HL-60 (cell line): ENCODE measurements at regions not wholly inside any gene's neighbourhood (a gene's known extent, or its start where the extent isn't known, plus 50 kb on each side); places are given as distances from the start of the nearest gene placed in this dataset.

Experiments used
- DNase-seq, 2 experiments: peaks; one replicate each; pipeline ENCODE4 v3.0.0-alpha.2; 2010 to 2020; ENCODE audit warnings: low read depth in 1 of 2, low spot score in 1 of 2
- H3K27ac ChIP-seq: fragments of 250-450 bp; sonication (Bioruptor Pico); replicated peaks from 2 replicates; pipeline ENCODE4 v1.5.1; 2020; ENCODE audit warnings: mild to moderate bottlenecking, moderate library complexity
- H3K27me3 ChIP-seq: fragments of 250-450 bp; sonication (Bioruptor Pico); 2 replicates; pipeline ENCODE4 v1.5.1; 2021; ENCODE audit warnings: mild to moderate bottlenecking, moderate library complexity; ENCODE audit not compliant: insufficient read depth, poor library complexity, severe bottlenecking
- H3K4me3 ChIP-seq: replicated peaks from 2 replicates; pipeline ENCODE4 v1.5.1; 2011; ENCODE audit warnings: mild to moderate bottlenecking, control low read depth, low read length; ENCODE audit not compliant: insufficient read depth
- GABPA ChIP-seq: IDR thresholded peaks from 2 replicates; pipeline ENCODE4 v1.6.1; 2012; ENCODE audit warnings: low read depth
- POLR2AphosphoS5 ChIP-seq: IDR thresholded peaks from 2 replicates; pipeline ENCODE4 v1.6.1; 2012; ENCODE audit warnings: low read depth
- SPI1 ChIP-seq: IDR thresholded peaks from 2 replicates; pipeline ENCODE4 v1.6.1; 2012; ENCODE audit warnings: low read depth, mild to moderate bottlenecking, borderline replicate concordance
- TF ChIP-seq, protein P1 (sequence below): IDR thresholded peaks from one replicate; pipeline ENCODE4 v1.5.1; 2011; ENCODE audit warnings: low read length, control low read depth, inconsistent platforms; ENCODE audit not compliant: insufficient read depth
- TF ChIP-seq, protein P2 (sequence below): IDR thresholded peaks from 2 replicates; pipeline ENCODE4 v1.6.1; 2012; ENCODE audit warnings: low read depth; ENCODE audit not compliant: insufficient replicate concordance

DNA sequence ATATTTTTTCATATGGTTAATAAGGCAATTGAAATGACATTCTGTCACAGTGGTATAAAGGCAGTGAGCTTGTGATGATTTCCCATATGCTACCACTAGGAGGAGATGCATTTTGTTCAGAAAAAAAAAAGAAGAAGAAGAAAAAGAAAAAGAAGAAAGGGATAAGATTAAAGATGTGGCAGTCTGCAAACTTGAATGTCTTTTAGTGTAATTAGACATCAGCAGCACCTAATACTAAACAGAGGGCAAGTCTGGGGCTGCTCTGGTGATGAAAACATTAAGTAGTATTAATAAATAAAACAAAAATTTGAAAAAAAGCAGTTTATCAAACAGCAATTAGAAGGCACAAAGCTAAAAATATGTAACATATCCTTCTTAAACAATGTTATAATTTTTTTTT is 95.4 kb upstream of the DEFB112 start:
- no peak for TF ChIP-seq SPI1

DNA sequence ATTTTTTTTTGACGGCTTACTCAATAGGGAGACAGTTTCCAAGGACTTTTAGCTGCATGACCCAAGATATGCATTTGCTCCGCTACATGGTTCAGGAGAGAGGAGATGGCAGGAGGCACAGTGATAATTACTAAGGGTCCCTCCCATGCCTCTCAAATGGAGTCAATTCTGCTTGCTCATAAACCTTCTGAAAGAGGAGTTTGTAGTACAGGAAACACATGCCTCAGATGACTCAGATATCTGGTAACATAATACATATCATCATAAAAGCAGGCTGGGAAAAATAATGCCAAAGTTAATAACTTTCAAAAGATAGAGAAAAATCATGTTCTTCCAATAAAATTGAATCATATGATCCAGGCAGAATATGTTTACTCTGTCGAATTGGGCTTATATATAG is 97.6 kb upstream of the DEFB112 start:
- Histone ChIP-seq H3K27ac (no peak overlapping the region), H3K27me3 (no peaks in the 10 kb centered on the region), H3K4me3 (no peak overlapping the region)
- DNase-seq: no peak
- TF ChIP-seq GABPA (no peak), POLR2AphosphoS5 (no peak)
- TF ChIP-seq, protein P1, sequence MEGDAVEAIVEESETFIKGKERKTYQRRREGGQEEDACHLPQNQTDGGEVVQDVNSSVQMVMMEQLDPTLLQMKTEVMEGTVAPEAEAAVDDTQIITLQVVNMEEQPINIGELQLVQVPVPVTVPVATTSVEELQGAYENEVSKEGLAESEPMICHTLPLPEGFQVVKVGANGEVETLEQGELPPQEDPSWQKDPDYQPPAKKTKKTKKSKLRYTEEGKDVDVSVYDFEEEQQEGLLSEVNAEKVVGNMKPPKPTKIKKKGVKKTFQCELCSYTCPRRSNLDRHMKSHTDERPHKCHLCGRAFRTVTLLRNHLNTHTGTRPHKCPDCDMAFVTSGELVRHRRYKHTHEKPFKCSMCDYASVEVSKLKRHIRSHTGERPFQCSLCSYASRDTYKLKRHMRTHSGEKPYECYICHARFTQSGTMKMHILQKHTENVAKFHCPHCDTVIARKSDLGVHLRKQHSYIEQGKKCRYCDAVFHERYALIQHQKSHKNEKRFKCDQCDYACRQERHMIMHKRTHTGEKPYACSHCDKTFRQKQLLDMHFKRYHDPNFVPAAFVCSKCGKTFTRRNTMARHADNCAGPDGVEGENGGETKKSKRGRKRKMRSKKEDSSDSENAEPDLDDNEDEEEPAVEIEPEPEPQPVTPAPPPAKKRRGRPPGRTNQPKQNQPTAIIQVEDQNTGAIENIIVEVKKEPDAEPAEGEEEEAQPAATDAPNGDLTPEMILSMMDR: no peak
- TF ChIP-seq, protein P2, sequence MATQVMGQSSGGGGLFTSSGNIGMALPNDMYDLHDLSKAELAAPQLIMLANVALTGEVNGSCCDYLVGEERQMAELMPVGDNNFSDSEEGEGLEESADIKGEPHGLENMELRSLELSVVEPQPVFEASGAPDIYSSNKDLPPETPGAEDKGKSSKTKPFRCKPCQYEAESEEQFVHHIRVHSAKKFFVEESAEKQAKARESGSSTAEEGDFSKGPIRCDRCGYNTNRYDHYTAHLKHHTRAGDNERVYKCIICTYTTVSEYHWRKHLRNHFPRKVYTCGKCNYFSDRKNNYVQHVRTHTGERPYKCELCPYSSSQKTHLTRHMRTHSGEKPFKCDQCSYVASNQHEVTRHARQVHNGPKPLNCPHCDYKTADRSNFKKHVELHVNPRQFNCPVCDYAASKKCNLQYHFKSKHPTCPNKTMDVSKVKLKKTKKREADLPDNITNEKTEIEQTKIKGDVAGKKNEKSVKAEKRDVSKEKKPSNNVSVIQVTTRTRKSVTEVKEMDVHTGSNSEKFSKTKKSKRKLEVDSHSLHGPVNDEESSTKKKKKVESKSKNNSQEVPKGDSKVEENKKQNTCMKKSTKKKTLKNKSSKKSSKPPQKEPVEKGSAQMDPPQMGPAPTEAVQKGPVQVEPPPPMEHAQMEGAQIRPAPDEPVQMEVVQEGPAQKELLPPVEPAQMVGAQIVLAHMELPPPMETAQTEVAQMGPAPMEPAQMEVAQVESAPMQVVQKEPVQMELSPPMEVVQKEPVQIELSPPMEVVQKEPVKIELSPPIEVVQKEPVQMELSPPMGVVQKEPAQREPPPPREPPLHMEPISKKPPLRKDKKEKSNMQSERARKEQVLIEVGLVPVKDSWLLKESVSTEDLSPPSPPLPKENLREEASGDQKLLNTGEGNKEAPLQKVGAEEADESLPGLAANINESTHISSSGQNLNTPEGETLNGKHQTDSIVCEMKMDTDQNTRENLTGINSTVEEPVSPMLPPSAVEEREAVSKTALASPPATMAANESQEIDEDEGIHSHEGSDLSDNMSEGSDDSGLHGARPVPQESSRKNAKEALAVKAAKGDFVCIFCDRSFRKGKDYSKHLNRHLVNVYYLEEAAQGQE: no peak

More for the DNA sequence above, 95.4 kb upstream of the DEFB112 start:
- no peak overlapping the region for H3K27ac ChIP-seq
- no peak overlapping the region for H3K4me3 ChIP-seq
- H3K27me3 ChIP-seq: no peaks in the 10 kb centered on the region
- no peak for DNase-seq

DNA sequence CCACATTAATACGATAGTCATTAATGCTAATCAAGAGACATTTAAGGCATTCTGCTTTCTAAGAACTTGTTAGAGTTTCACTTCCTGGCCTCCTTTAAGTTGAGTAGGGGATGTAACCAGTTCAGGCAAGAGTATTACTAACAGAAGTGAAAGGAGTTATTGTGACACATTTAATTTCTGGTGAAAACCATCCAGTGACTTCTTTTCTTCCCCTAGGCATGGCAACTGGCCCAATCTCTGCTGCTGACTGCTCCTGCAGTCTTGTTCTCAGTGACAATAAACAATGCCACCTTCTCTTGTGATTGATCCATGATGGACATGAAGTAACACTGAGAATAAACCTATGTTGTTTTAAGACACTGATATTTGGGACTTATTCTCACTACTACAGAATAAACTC is 130.9 kb upstream of the DEFB112 start:
- Histone ChIP-seq H3K27ac (no peak overlapping the region), H3K27me3 (no peaks in the 10 kb centered on the region), H3K4me3 (no peak overlapping the region)
- DNase-seq: no peak
- TF ChIP-seq, protein P1: no peak
- TF ChIP-seq GABPA: no peak
- TF ChIP-seq POLR2AphosphoS5: no peak
- TF ChIP-seq, protein P2: no peak
- no peak for TF ChIP-seq SPI1

DNA sequence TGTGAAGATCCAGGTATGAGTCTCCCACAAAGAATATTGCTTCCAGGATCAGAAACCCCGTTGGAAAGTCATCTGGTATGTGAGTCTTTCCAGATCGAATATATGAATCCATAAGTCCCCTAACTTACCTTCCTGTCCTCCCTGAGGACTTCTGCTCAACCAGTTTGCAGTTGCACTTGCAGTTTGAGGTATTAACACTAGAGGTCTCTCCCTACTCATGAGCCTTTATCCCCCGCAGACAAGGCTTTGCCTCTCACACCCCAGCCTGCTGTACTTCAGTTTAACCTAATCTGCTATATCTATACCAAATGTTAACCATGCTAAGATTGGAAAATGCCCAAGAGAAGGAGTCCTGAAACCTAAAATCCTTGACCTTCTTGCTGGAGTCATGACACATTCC is 135.3 kb upstream of the DEFB112 start:
- H3K27ac ChIP-seq: no peak overlapping the region
- no peak for TF ChIP-seq SPI1
- TF ChIP-seq, protein P1: no peak
- TF ChIP-seq, protein P2: no peak
- TF ChIP-seq GABPA: no peak
- no peaks in the 10 kb centered on the region for H3K27me3 ChIP-seq
- H3K4me3 ChIP-seq: no peak overlapping the region
- no peak for DNase-seq
